ENCODE measurements at regions not wholly inside any gene's neighbourhood (a gene's known extent, or its start where the extent isn't known, plus 50 kb on each side); places are given as distances from the start of the nearest gene placed in this dataset.

GRCh38 chr2:19545507-19545906 is 187.1 kb upstream of the OSR1 start:
- Mint-ChIP-seq H3K27me3 (ENCODE audit: low read depth, poor library complexity) (peaks cover 3% of the 10 kb centered on the region), H3K36me3 (ENCODE audit: low read depth) (no peaks in the 10 kb centered on the region), H3K4me1 (peaks cover 19% of the 10 kb centered on the region), H3K27ac (peak overlapping the region; percentile 30), H3K4me3 (no peak overlapping the region), H3K9me3 (peaks cover 3% of the 10 kb centered on the region)
- TF ChIP-seq CTCF (IDR thresholded peaks at IDR 0.05) = no peak
- DNase-seq = no peak

GRCh38 chr2:19543663-19544383 is 185.4 kb upstream of the OSR1 start:
- no peak overlapping the region for H3K27ac Mint-ChIP-seq
- DNase-seq = no peak
- no peaks in the 10 kb centered on the region for H3K36me3 Mint-ChIP-seq (ENCODE audit: low read depth)
- no peaks in the 10 kb centered on the region for H3K9me3 Mint-ChIP-seq
- peaks cover 14% of the 10 kb centered on the region for H3K4me1 Mint-ChIP-seq
- H3K27me3 Mint-ChIP-seq (ENCODE audit: low read depth, poor library complexity) = peaks cover 3% of the 10 kb centered on the region
- no peak overlapping the region for H3K4me3 Mint-ChIP-seq
- no peak for TF ChIP-seq CTCF (IDR thresholded peaks at IDR 0.05)

GRCh38 chr2:19542796-19543662 is 184.6 kb upstream of the OSR1 start:
- no peaks in the 10 kb centered on the region for H3K9me3 Mint-ChIP-seq
- H3K4me3 Mint-ChIP-seq = no peak overlapping the region
- H3K36me3 Mint-ChIP-seq (ENCODE audit: low read depth) = no peaks in the 10 kb centered on the region

GRCh38 chr2:19541884-19542283 is 183.5 kb upstream of the OSR1 start:
- Mint-ChIP-seq H3K4me1 (peaks cover 10% of the 10 kb centered on the region), H3K27ac (no peak overlapping the region)

More at GRCh38 chr2:19542796-19543662, 184.6 kb upstream of the OSR1 start:
- H3K27me3 Mint-ChIP-seq (ENCODE audit: low read depth, poor library complexity) = peaks cover 3% of the 10 kb centered on the region
- DNase-seq = no peak
- TF ChIP-seq CTCF (IDR thresholded peaks at IDR 0.05) = no peak
- H3K4me1 Mint-ChIP-seq = peaks cover 14% of the 10 kb centered on the region
- no peak overlapping the region for H3K27ac Mint-ChIP-seq

GRCh38 chr2:19540739-19541525 is 182.5 kb upstream of the OSR1 start:
- Mint-ChIP-seq H3K9me3 (peaks cover 10% of the 10 kb centered on the region), H3K4me3 (no peak overlapping the region), H3K27ac (peak overlapping the region; percentile 12), H3K4me1 (peaks cover 10% of the 10 kb centered on the region), H3K36me3 (ENCODE audit: low read depth) (peaks cover 5% of the 10 kb centered on the region), H3K27me3 (ENCODE audit: low read depth, poor library complexity) (peaks cover 3% of the 10 kb centered on the region)
- no peak for TF ChIP-seq CTCF (IDR thresholded peaks at IDR 0.05)
- DNase-seq = no peak

More at GRCh38 chr2:19541884-19542283, 183.5 kb upstream of the OSR1 start:
- DNase-seq = no peak
- Mint-ChIP-seq H3K27me3 (ENCODE audit: low read depth, poor library complexity) (peaks cover 1% of the 10 kb centered on the region), H3K9me3 (peaks cover 2% of the 10 kb centered on the region), H3K4me3 (no peak overlapping the region), H3K36me3 (ENCODE audit: low read depth) (peaks cover 2% of the 10 kb centered on the region)
- TF ChIP-seq CTCF (IDR thresholded peaks at IDR 0.05) = no peak
